GM19438 (cell line): ENCODE measurements at regions not wholly inside any gene's neighbourhood (a gene's known extent, or its start where the extent isn't known, plus 50 kb on each side); places are given as distances from the start of the nearest gene placed in this dataset.
A peak's percentile ranks its signal among the peaks of the same experiment; 100 is the strongest.
"Not testable (repeated sequence)": the region's sequence is repeated elsewhere in the genome, so short reads cannot be mapped to it uniquely, and the experiment has no call there.

Source experiments
- ATAC-seq: cut with Tn5 transposase; IDR thresholded peaks from one replicate; pipeline ENCODE4 v1.9.1; 2021; ENCODE audit warnings: low read depth; ENCODE audit not compliant: unreplicated experiment

DNA sequence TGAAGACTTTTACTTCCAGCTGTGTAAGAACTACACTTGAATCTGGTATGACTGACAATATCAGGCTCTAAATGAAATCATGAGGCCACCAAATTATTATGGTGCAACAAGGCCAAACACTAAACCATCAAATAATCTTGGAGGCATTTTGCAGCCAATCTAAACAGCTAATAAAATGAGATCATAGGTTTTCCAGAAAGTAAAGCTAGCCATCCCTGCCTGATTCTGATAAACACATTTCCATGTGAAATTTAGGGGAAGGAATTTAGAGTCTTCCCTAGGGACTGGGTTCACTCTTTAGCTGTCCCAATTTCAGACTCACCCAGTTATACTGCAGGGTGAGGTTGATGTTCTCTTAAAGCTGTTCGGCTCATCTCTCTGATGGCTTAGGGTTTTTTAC, 190.3 kb upstream of the TMEM196 start:
- no peak for ATAC-seq

DNA sequence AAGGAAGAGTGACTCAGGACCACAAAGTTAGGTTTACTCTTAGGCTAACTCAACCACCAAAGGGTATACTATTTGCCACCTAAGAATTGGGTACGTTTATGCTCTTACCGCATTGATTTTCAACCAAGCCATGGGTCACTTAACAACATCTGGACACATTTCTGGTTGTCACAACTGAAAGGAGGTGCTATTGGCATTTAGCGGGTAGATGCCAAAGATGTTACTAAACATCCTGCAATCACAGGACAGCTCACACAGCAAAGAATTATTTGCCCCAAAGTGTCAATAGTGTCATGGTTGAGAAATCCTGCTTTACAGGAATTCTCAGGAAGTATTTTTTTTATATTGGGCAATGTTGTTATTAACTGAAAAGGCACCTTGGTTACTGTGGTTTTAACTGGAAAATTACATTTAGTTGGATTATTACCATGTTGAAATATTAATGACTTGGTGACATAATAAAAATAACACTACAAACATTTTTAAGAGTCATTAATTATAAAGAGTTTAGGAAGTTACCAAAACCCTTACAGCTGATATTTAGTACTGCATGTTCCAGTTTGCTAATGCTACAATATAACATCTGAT, 185.0 kb upstream of the TMEM196 start:
- ATAC-seq, result no peak

- no peak for ATAC-seq
These were observed 184.2 kb upstream of the TMEM196 start for GRCh38 chr7:19957664-19958063.

DNA sequence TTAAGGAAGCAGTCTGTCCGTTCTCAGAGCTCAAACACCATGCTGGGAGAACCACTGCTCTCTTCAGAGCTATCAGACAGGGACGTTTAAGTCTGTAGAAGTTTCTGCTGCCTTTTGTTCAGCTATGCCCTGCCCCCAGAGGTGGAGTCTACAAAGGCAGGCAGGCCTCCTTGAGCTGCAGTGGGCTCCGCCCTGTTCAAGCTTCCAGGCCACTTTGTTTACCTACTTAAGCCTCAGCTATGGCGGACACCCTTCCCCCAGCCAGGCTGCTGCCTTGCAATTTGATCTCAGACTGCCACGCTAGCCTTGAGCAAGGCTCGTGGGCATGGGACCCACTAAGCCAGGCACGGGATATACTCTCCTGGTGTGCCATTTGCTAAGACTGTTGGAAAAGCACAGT, 180.7 kb upstream of the TMEM196 start:
- ATAC-seq, result not testable (repeated sequence)

- ATAC-seq, result not testable (repeated sequence)
These were observed 180.0 kb upstream of the TMEM196 start for GRCh38 chr7:19953411-19953810.

- no peak for ATAC-seq
These were observed 174.7 kb upstream of the TMEM196 start for GRCh38 chr7:19948160-19948559.

- ATAC-seq, result no peak
These were observed 171.1 kb upstream of the TMEM196 start for GRCh38 chr7:19944363-19945120.

GRCh38 chr7:19939746-19940145, 166.3 kb upstream of the TMEM196 start:
- ATAC-seq, result no peak

- ATAC-seq, result no peak
These were observed 159.3 kb upstream of the TMEM196 start for GRCh38 chr7:19932549-19933249.

GRCh38 chr7:19930851-19931250, 157.4 kb upstream of the TMEM196 start:
- no peak for ATAC-seq

GRCh38 chr7:19930051-19930450, 156.6 kb upstream of the TMEM196 start:
- ATAC-seq, result no peak

DNA sequence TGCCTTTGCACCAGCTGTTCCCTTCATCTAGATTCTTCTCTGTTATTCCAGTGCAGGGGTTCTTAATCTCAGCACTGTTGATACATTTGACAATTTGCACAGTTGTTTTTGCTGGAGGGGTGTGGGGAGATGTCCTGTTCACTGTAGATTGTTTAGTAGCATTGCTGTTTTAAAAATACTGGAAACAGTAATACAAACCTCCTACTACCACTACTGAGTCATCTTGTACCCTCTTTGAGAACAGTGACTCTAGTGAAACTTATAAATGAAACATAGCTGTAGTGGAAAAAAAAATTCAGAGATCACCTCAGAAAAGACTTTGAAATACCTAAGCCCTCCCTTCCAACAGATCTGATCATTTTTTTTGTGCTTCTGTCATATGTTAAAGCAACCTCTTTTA, 154.8 kb upstream of the TMEM196 start:
- ATAC-seq, result peak; percentile 78

GRCh38 chr7:19920705-19921104, 147.3 kb upstream of the TMEM196 start:
- no peak for ATAC-seq

GRCh38 chr7:19920166-19920565, 146.7 kb upstream of the TMEM196 start:
- no peak for ATAC-seq

- ATAC-seq, result no peak
These were observed 146.1 kb upstream of the TMEM196 start for GRCh38 chr7:19919261-19920095.

DNA sequence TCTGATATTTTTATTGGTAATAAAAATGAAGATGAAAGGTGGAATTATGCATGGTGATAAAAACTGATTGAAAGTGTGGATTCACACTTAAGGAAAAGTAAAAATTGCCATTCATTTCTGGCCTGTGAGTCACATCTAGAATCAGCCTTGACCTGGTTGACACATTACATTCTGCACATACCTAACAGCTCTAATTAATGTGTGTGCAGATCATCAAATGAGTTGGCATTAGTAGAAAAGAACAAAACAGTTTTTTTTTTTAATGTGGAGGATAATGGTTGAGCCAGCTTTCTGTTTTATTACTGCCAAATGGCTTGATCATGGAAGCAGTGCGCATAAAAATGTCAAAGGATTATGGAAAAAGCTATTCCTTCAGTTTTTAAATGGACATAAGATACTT, 142.6 kb upstream of the TMEM196 start:
- no peak for ATAC-seq

DNA sequence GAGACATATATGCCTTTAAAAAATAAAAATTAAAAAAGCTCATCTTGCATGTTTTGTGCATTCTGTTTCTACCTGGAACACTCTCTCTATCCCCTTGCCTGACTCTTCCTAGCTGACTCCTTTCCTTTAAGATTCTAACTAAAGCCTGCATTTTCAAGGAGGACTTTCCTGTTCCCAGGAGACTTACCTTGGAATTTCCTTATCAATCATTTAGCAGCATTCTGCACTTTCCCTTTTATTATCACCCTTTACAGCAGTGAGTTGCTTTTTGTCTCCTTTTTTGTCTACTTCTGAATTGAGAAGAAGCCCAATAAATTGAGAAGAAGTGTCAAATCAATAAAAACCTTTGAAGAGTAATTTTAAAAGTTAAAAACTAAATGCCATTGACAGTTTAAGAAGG, 142.2 kb upstream of the TMEM196 start:
- no peak for ATAC-seq

DNA sequence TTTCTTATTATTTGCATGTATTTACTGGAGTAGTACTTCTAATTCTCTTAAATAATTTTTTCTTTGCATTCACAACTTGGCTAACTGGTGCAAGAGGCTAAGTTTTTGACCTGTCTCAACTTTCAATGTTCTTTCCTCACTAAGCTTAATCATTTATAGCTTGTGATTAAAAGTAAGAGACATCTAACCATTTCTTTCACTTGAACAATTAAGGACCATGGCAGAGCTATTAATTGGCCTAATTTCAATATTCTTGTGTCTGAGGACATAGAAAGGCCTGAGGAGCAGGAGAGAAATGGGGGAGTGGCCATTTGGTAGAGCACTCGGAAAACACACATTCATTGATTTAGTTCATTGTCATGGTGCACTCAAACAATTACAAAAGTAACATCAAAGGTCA, 141.4 kb upstream of the TMEM196 start:
- no peak for ATAC-seq

DNA sequence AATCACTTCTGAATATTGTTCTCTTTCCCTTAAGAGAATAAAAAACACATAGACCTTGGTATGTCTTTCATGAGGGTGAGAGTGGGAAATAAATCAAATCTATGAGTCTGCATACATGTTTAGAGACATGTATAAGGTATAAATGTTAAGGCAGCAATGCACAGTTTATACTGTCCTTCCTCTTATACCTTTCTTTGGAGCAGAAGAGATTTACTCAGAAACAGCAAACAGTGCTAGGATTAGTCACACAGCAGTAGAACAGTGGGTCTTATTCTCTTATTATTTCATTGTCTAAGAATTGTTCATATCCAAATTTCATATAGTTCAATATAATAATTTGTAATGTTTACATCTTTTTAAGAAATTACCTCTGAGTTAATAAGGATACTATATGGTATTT, 126.7 kb upstream of the TMEM196 start:
- ATAC-seq, result no peak

DNA sequence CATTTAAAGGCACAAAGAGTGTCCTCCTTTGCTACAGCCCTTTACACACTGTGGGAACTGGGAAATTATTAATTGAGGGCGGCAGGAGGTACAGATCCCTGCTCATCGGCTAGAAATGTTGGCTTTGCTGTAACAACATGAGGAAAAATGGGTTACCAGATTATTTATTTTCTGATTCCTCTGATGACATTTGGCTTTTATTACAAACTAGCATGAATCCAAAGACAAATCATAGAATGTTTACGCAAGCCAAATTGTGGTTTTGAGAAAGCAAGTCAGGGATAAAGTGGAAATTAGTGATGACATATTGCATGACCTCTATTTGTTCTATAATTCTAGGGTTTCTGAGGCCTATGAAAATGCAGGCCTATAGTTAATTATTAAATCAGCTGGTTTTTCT, 126.1 kb upstream of the TMEM196 start:
- no peak for ATAC-seq

- ATAC-seq, result not testable (repeated sequence)
These were observed 109.5 kb upstream of the TMEM196 start for GRCh38 chr7:19882893-19883292.
